Neural progenitor cell (in vitro differentiated cells): ENCODE measurements at regions not wholly inside any gene's neighbourhood (a gene's known extent, or its start where the extent isn't known, plus 50 kb on each side); places are given as distances from the start of the nearest gene placed in this dataset.

Experiments
- DNase-seq: peaks from one replicate; pipeline ENCODE4 v3.0.0-alpha.2; 2016; ENCODE audit warnings: low spot score
- H2AFZ ChIP-seq: fragments of 200-600 bp; sonication (generic); replicated peaks from 2 replicates; pipeline ENCODE4 v1.6.1; 2016; ENCODE audit warnings: antibody characterized with exemption
- H3F3A ChIP-seq: fragments of 200-600 bp; sonication (generic); 2 replicates; pipeline ENCODE4 v1.6.1; 2016; ENCODE audit warnings: antibody characterized with exemption, low read depth
- H3K27ac ChIP-seq: fragments of 200-600 bp; sonication (generic); 2 replicates; pipeline ENCODE4 v1.5.1; 2016; ENCODE audit warnings: mild to moderate bottlenecking
- H3K27me3 ChIP-seq: fragments of 200-600 bp; sonication (generic); 2 replicates; pipeline ENCODE4 v1.6.1; 2016; ENCODE audit warnings: mild to moderate bottlenecking, moderate library complexity
- H3K36me3 ChIP-seq: fragments of 200-600 bp; sonication (generic); 2 replicates; pipeline ENCODE4 v1.5.1; 2016
- H3K4me1 ChIP-seq: fragments of 200-600 bp; sonication (generic); 2 replicates; pipeline ENCODE4 v1.6.1; 2016; ENCODE audit warnings: mixed run types
- H3K4me2 ChIP-seq: fragments of 200-600 bp; sonication (generic); 2 replicates; pipeline ENCODE4 v1.6.1; 2016
- H3K4me3 ChIP-seq: fragments of 200-600 bp; sonication (generic); 2 replicates; pipeline ENCODE4 v1.5.1; 2016
- H3K79me2 ChIP-seq: fragments of 200-600 bp; sonication (generic); 2 replicates; pipeline ENCODE4 v1.6.1; 2016; ENCODE audit warnings: low read depth
- H3K9ac ChIP-seq: fragments of 200-600 bp; sonication (generic); 2 replicates; pipeline ENCODE4 v1.6.1; 2016
- H3K9me3 ChIP-seq: fragments of 200-600 bp; sonication (generic); 2 replicates; pipeline ENCODE4 v1.5.1; 2016; ENCODE audit warnings: low read depth
- H4K20me1 ChIP-seq: fragments of 200-600 bp; sonication (generic); 2 replicates; pipeline ENCODE4 v1.6.1; 2016; ENCODE audit warnings: low read depth
- H3K27ac Mint-ChIP-seq: 3 replicates; pipeline ENCODE4 v1.8.0; 2021; ENCODE audit warnings: mixed read lengths
- H3K27me3 Mint-ChIP-seq: 2 replicates; pipeline ENCODE4 v1.8.0; 2022; ENCODE audit warnings: low read depth, mild to moderate bottlenecking, inconsistent platforms, moderate library complexity, mixed read lengths; ENCODE audit not compliant: insufficient read depth
- H3K36me3 Mint-ChIP-seq: 3 replicates; pipeline ENCODE4 v1.8.0; 2021; ENCODE audit warnings: mixed read lengths
- H3K4me1 Mint-ChIP-seq: 3 replicates; pipeline ENCODE4 v1.8.0; 2021; ENCODE audit warnings: mixed read lengths
- H3K4me3 Mint-ChIP-seq: 3 replicates; pipeline ENCODE4 v1.8.0; 2021; ENCODE audit warnings: mild to moderate bottlenecking, moderate library complexity, mixed read lengths
- H3K9me3 Mint-ChIP-seq: 3 replicates; pipeline ENCODE4 v1.8.0; 2020; ENCODE audit warnings: mixed read lengths
- EZH2 ChIP-seq: fragments of 200-600 bp; sonication (generic); IDR thresholded peaks from 2 replicates; pipeline ENCODE4 v1.6.1; 2017; ENCODE audit warnings: antibody characterized with exemption, mild to moderate bottlenecking, moderate library complexity
- EZH2phosphoT487 ChIP-seq: fragments of 200-600 bp; sonication (generic); IDR thresholded peaks from 2 replicates; pipeline ENCODE4 v1.6.1; 2017; ENCODE audit warnings: antibody characterized with exemption
- TF ChIP-seq, protein P1 (sequence below): fragments of 200-600 bp; sonication (generic); IDR thresholded peaks from 2 replicates; pipeline ENCODE4 v1.5.1; 2017; ENCODE audit warnings: antibody characterized with exemption, mild to moderate bottlenecking

DNA sequence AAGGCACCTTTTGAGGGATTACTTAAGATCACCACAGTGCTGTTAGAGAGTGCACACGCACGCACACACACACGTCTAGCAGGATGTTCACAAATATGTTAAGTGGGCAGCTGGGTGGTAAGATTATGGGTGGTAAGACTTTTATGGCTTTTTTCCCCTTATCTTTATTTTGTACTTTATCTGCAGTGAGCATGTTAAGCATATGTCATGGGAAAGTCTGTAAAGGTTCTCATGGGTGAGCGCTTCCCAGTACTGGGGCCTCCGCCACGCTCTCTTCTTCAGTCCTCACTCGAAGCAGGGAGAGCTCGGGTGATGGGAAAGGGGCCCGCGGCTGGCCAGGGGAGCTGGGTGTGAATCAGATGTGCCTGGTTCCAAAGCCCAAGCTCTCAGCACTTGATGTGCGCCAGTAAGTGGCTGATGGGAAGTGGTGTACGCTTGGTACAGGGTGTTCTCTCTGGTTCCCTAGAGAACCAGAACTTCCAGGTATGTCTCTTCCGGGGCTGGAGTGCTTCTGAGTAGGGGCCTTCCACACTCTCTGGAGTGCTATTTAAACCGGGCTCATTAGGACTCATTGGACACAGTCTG, 83.9 kb upstream of the YWHAQ start:
- H3K4me1 ChIP-seq: no peaks in the 10 kb centered on the region
- Mint-ChIP-seq H3K4me3 (no peak overlapping the region), H3K27ac (no peak overlapping the region), H3K36me3 (no peaks in the 10 kb centered on the region), H3K4me1 (peaks cover 27% of the 10 kb centered on the region), H3K9me3 (peaks cover 2% of the 10 kb centered on the region), H3K27me3 (peaks cover 11% of the 10 kb centered on the region)
- no peaks in the 10 kb centered on the region for H3F3A ChIP-seq
- H3K27ac ChIP-seq: no peak overlapping the region
- no peaks in the 10 kb centered on the region for H3K79me2 ChIP-seq
- no peak overlapping the region for H3K4me3 ChIP-seq
- DNase-seq: no peak
- H2AFZ ChIP-seq: peak overlapping the region; percentile 42
- no peaks in the 10 kb centered on the region for H3K27me3 ChIP-seq
- H3K36me3 ChIP-seq: no peaks in the 10 kb centered on the region
- H3K4me2 ChIP-seq: no peak overlapping the region
- no peaks in the 10 kb centered on the region for H4K20me1 ChIP-seq
- H3K9me3 ChIP-seq: no peaks in the 10 kb centered on the region
- TF ChIP-seq, protein P1, sequence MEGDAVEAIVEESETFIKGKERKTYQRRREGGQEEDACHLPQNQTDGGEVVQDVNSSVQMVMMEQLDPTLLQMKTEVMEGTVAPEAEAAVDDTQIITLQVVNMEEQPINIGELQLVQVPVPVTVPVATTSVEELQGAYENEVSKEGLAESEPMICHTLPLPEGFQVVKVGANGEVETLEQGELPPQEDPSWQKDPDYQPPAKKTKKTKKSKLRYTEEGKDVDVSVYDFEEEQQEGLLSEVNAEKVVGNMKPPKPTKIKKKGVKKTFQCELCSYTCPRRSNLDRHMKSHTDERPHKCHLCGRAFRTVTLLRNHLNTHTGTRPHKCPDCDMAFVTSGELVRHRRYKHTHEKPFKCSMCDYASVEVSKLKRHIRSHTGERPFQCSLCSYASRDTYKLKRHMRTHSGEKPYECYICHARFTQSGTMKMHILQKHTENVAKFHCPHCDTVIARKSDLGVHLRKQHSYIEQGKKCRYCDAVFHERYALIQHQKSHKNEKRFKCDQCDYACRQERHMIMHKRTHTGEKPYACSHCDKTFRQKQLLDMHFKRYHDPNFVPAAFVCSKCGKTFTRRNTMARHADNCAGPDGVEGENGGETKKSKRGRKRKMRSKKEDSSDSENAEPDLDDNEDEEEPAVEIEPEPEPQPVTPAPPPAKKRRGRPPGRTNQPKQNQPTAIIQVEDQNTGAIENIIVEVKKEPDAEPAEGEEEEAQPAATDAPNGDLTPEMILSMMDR: no peak
- TF ChIP-seq EZH2 (no peak), EZH2phosphoT487 (no peak)
- no peak overlapping the region for H3K9ac ChIP-seq

- Histone ChIP-seq H4K20me1 (no peaks in the 10 kb centered on the region), H3K27me3 (no peaks in the 10 kb centered on the region), H3K36me3 (no peaks in the 10 kb centered on the region), H3K9me3 (no peaks in the 10 kb centered on the region), H3K27ac (no peak overlapping the region), H3K4me2 (no peak overlapping the region), H3K9ac (no peak overlapping the region), H3K79me2 (no peaks in the 10 kb centered on the region), H3K4me1 (no peaks in the 10 kb centered on the region), H3F3A (no peaks in the 10 kb centered on the region), H2AFZ (peak overlapping the region; percentile 42), H3K4me3 (no peak overlapping the region)
- TF ChIP-seq EZH2: no peak
- TF ChIP-seq EZH2phosphoT487: no peak
- TF ChIP-seq, protein P1: no peak
- Mint-ChIP-seq H3K4me3 (no peak overlapping the region), H3K4me1 (peaks cover 28% of the 10 kb centered on the region), H3K27ac (no peak overlapping the region), H3K36me3 (no peaks in the 10 kb centered on the region), H3K9me3 (peaks cover 2% of the 10 kb centered on the region), H3K27me3 (peaks cover 7% of the 10 kb centered on the region)
- no peak for DNase-seq
Observed at GRCh38 chr2:9715238-9715637, 84.4 kb upstream of the YWHAQ start.

DNA sequence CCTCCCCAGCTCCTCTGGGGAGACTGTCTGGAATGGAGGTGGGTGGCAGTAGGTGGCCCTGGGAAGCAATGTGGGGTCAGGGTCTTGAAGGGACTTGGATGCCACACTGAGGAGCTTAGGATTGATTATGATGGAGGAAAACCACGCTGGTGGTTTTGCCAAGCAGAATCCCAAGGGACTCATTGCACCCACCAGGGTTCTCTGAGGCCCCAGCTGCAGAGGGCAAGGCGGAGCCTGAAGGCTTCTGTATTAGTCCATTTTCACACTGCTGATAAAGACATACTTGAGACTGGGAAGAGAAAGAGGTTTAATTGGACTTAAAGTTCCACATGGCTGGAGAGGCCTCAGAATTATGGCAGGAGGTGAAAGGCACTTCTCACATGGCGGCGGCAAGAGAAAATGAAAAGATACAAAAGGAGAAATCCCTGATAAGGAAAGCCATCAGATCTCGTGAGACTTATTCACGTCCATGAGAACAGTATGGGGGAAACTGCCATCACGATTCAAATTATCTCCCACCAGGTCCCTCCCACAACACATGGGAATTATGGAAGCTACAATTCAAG, 87.2 kb upstream of the YWHAQ start:
- no peaks in the 10 kb centered on the region for H4K20me1 ChIP-seq
- no peaks in the 10 kb centered on the region for H3K36me3 ChIP-seq
- H3K4me3 ChIP-seq: no peak overlapping the region
- Mint-ChIP-seq H3K4me1 (peaks cover 33% of the 10 kb centered on the region), H3K4me3 (no peak overlapping the region), H3K27me3 (peaks cover 7% of the 10 kb centered on the region), H3K27ac (no peak overlapping the region), H3K9me3 (peaks cover 2% of the 10 kb centered on the region), H3K36me3 (no peaks in the 10 kb centered on the region)
- H2AFZ ChIP-seq: no peak overlapping the region
- H3K4me2 ChIP-seq: no peak overlapping the region
- H3K9me3 ChIP-seq: no peaks in the 10 kb centered on the region
- no peaks in the 10 kb centered on the region for H3F3A ChIP-seq
- no peak overlapping the region for H3K9ac ChIP-seq
- H3K27ac ChIP-seq: no peak overlapping the region
- H3K27me3 ChIP-seq: no peaks in the 10 kb centered on the region
- H3K4me1 ChIP-seq: no peaks in the 10 kb centered on the region
- DNase-seq: no peak
- H3K79me2 ChIP-seq: no peaks in the 10 kb centered on the region
- TF ChIP-seq EZH2phosphoT487 (no peak), EZH2 (no peak)
- TF ChIP-seq, protein P1: no peak
